SKM-1 (cell line): ENCODE measurements at regions not wholly inside any gene's neighbourhood (a gene's known extent, or its start where the extent isn't known, plus 50 kb on each side); places are given as distances from the start of the nearest gene placed in this dataset.
"Not testable (repeated sequence)": the region's sequence is repeated elsewhere in the genome, so short reads cannot be mapped to it uniquely, and the experiment has no call there.

Experiments used
- DNase-seq: peaks from one replicate; lab custom pipeline; 2025; ENCODE audit not compliant: unreplicated experiment; lab: John Stamatoyannopoulos, UW

DNA sequence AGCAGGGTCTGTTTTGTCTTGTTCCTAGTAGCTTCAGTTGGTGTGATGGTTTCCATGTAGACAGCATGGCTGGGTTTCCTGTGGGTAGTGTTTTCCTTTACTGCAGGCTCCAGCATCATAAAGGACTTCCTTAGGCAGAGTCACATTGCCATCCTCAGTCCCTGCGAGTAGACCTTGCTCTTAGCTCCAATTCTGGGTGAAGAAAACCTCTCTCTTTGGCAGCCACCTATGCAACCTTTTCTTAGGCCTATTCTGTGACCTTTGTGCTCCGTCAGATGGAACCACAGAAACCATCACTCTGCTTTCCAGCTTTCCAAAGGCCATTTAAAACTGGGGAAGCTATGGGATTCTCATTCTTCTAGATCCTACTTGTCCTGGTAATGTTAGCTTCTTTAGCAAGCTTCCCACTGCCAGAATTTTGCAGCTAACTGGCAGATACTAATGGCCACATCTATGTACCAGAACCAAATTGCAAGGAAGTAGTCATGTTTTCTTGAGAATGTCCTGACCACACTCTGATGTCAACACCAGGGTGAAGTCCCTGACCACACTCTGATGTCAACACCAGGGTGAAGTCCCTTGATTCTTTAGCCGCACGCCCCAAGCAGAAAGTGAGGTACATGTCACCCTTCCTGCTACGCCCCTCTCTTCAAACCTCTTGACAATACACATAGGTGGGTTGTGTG is 646.6 kb upstream of the HS3ST5 start:
- no peak for DNase-seq

- peak; percentile 22 for DNase-seq
These were observed 644.5 kb upstream of the HS3ST5 start for GRCh38 chr6:114987281-114987680.

DNA sequence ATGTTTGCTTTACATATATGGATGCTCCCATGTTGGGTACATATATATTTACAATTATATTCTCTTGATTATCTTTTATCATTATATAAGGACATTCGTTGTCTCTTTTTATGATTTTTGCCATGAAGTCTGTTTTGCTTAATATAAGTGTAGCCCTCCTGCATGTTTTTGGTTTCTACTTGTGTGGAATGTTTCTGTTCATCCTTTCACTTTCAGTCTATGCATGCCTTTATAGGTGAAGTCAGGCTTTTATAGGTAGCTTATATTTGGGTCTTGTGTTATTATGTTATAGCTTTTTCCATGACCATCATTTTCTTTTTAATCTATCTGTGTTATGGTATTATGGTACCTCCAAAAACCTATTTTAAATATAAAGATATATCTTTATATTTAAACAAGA is 612.5 kb upstream of the HS3ST5 start:
- no peak for DNase-seq

DNA sequence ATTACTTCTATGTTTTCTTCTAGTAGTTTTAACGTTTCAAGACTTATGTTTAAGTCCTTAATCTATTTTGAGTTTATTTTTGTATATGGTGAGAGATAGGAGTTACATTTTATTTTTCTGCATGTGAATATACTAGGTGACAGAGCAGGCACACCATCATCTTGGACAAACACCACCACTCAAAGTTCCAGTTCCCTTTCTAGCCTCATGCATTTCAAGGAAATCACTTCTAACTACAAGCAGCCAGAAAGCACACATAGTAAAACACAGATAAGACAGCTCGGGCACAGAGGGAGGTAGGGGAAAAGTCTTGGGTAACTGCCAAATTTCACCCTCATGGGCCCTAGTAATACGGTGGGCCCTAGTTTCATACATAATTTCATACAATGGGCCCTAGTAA is 609.4 kb upstream of the HS3ST5 start:
- DNase-seq = no peak

GRCh38 chr6:114945392-114945791 is 602.6 kb upstream of the HS3ST5 start:
- DNase-seq = no peak

GRCh38 chr6:114941078-114941477 is 598.3 kb upstream of the HS3ST5 start:
- no peak for DNase-seq

GRCh38 chr6:114940181-114940580 is 597.4 kb upstream of the HS3ST5 start:
- DNase-seq = no peak

DNA sequence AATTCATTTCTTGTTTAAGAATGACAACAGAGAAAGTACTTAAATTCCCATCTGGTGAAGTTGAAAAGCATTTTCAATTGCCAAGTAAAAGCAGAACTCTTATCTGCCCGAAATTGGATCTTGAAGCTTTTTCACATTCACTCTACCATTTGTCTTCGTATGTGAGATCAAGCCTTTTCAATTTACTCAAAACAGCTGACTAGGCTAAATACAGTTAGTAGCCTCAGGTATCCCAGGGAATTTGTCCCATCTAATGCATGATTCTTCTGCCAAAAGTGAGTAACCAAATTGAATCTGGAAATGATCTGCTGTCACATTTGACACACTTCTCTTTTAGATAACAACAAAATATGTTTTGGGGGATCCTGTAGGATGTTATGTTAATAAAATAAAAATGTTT is 596.8 kb upstream of the HS3ST5 start:
- DNase-seq = no peak

DNA sequence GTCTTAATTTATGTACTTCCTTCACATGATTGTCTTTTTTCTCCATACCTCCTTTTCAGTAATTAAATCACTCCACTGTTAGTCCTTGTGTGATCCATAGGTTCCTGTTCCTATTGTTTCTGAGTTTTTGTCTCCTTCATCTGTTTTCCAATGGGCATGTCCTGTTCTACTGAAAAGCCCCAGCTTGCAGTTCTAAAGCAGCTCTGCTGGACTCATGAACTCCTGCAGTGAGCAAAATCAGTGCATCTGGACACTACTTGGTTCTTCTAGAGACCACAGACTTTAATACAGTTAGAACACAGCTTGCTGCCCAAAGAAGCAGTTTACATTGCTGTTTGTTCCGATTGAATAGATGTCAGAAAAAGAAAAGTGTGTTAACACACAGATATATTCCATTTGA is 593.3 kb upstream of the HS3ST5 start:
- no peak for DNase-seq

GRCh38 chr6:114934079-114934478 is 591.3 kb upstream of the HS3ST5 start:
- no peak for DNase-seq

DNA sequence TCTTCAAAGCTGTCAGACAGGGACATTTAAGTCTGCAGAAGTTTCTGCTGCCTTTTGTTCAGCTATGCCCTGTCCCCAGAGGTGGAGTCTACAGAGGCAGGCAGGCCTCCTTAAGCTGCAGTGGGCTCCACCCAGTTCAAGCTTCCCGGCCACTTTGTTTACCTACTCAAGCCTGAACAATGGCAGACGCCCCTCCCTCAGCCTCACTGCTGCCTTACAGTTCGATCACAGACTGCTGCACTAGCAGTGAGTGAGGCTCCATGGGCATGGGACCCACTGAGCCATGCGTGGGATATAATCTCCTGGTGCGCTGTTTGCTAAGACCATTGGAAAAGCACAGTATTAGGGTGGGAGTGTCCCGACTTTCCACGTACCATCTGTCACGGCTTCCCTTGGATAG is 585.9 kb upstream of the HS3ST5 start:
- DNase-seq = not testable (repeated sequence)

DNA sequence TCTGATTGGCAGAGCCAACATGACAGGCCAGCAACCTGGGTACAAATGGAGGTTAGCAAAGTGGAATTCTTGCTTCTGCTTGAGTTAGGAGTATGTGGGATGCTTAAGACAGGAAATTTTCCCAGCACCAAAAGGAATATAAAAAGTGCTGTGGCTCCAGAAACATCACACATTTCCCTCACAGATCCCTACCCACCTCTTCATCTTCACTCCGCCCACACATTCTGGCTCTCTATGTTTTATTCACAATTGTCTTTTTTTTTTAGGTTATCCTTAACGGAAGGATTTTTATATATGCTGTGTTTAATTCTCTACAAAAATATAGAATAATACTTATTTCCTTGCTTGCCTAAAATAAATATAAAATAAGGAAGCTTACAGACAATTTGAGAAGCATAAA is 563.3 kb upstream of the HS3ST5 start:
- no peak for DNase-seq

GRCh38 chr6:114897536-114897935 is 554.7 kb upstream of the HS3ST5 start:
- no peak for DNase-seq

GRCh38 chr6:114892211-114892610 is 549.4 kb upstream of the HS3ST5 start:
- no peak for DNase-seq

DNA sequence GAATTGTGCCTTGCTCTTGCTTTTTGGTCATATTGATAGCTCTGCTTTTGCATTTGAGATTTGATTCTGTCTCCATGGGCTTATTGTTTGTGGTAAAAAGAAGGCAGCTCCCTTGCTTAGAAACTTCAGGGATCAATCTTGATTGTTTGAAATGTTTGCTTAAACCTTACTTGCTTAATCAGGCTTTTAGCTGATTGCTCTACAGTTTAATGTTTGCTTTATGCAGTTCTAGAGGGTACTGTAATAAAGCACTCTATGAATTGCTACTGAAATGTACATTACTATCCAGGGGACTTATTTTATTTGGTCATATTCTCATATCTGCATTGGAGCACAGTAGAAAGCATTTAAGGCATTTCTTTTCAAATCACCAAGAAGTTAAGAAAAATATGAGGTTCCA is 545.4 kb upstream of the HS3ST5 start:
- no peak for DNase-seq

GRCh38 chr6:114886670-114887436 is 544.0 kb upstream of the HS3ST5 start:
- DNase-seq = no peak

- no peak for DNase-seq
These were observed 536.9 kb upstream of the HS3ST5 start for GRCh38 chr6:114879693-114880092.

DNA sequence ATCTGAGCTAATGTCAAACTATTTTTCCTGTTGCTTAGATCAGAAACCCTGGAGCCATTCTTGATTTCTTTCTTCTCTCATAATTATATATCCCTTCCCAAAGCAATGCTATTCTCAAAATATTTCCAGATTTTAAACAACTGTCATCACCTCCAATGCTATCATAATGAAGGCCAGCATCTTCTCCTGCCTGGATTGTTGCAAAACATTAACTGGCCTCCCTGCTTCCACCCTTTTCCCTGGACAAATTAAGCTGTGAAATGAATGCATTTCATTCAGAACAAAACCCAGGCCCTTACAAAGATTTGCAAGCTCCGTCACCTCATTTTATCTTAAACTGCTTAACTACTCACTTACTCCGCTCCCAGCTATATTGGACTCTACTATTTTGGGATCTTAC is 535.3 kb upstream of the HS3ST5 start:
- no peak for DNase-seq

- no peak for DNase-seq
These were observed 531.6 kb upstream of the HS3ST5 start for GRCh38 chr6:114874410-114874809.

- DNase-seq = not testable (repeated sequence)
These were observed 522.7 kb upstream of the HS3ST5 start for GRCh38 chr6:114865506-114865905.

- DNase-seq = no peak
These were observed 520.8 kb upstream of the HS3ST5 start for GRCh38 chr6:114863610-114864009.

DNA sequence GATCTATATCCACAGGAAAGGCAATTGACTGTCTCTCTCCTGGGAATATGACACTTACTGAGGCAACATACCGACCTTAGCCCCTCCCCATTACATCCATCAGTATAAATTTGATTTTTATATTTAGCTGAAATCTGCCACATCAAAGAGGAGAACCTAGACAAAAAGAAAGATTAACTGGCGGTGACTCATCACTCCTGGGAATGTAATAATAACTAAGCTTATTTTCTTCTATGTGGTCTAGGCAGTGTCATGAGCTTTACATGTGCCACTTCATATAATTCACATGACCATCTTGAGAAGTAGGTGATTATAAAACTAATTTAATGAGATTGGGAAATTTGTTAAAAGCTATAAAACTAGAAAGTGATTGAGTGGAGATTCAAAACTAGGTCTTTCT is 520.0 kb upstream of the HS3ST5 start:
- no peak for DNase-seq

- no peak for DNase-seq
These were observed 519.2 kb upstream of the HS3ST5 start for GRCh38 chr6:114862064-114862463.
